Stromal cell of bone marrow (primary cell): ENCODE measurements at regions not wholly inside any gene's neighbourhood (a gene's known extent, or its start where the extent isn't known, plus 50 kb on each side); places are given as distances from the start of the nearest gene placed in this dataset.
"Not testable (repeated sequence)": the region's sequence is repeated elsewhere in the genome, so short reads cannot be mapped to it uniquely, and the experiment has no call there.

Source experiments
- DNase-seq: peaks from one replicate; pipeline ENCODE4 v3.0.0-alpha.2; 2012; ENCODE audit warnings: low read depth

DNA sequence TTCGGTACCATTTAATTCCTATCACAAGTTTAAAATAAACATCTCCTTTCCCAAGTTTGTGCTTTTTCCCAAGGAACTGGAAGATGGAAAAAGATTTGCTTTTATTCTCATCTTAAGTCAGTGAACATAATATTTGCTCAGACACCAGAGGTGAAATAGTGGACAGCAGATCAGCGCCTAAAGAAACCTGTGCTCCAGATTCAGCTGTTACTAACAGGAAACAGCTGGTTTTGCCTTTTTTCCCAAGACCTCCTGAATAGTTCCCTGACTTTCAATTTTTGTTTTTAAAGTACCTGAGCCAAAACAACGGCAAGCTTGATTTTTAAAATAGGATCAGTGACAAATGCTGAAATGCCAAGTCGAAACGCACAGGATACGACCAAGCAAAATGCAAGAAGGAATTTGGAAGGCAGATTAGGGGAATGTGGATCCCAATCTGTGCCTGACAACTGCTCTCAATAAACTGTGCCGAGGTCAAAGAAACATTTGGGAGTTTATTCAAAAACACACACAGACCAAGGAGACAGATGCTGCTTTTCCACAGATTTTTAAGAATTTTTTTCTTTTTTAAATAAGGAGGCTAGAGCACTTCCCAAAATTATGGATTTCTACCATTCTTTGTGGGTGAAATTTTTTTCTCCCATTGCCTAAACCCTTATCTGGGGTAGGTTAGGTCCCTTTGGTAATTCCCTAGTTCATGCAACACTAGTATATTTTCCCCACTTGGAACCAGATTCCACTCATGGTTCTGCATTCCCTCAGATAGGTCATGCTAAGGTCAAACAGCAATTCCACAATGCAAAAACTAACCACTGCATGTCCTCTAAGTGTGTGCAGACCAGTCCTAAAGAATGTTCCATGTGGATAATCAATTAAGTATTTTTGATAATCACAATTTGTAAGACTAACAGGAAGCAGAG is 121.5 kb upstream of the PDE1A start:
- DNase-seq: no peak

GRCh38 chr2:182550234-182550633 is 123.4 kb upstream of the PDE1A start:
- DNase-seq: no peak

GRCh38 chr2:182552232-182552631 is 125.4 kb upstream of the PDE1A start:
- DNase-seq: not testable (repeated sequence)

DNA sequence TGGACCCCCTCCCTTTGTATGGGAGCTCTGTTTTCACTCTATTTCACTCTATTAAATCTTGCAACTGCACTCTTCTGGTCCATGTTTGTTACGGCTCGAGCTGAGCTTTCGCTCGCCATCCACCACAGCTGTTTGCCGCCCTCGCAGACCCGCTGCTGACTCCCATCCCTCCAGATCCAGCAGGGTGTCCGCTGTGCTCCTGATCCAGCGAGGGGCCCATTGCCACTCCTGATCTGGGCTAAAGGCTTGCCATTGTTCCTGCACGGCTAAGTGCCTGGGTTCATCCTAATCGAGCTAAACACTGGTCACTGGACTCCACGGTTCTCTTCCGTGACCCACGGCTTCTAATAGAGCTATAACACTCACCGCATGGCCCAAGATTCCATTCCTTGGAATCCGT is 125.9 kb upstream of the PDE1A start:
- not testable (repeated sequence) for DNase-seq

DNA sequence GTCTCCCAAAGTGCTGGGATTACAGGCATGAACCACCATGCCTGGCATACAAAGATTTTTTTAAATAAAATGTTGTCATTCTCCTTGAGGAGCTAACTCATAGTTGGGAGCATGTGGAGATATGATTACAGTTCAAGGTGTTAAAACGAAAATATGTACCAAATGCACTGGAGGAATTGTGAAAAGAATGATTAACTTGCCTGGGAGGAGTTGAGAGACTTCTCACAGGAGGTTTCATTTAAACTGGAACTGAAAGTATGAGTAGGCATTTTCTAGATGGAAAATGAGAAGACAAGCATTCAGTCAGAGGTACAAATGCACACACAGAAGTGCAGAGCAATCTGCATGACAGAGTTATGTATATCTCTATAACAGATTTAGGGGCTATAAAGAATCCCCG is 126.6 kb upstream of the PDE1A start:
- DNase-seq: no peak

DNA sequence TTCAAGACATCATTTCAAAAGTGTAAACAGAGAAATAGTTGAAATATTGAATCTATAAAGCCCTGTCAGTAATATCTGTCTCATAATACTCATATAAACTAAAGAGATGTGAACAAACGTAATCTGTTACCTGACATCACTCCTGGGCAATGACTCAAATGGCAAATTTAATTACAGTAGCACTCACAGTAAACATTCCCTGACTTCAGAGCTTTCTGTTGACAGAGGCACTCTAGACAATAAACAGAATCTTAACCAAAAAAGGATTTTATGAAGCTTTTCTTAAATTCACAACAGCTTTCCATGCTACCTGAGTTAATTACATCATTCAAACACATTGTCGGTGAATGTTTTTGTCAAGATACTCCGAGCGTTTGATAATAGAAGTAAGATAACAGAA is 128.1 kb upstream of the PDE1A start:
- DNase-seq: no peak

DNA sequence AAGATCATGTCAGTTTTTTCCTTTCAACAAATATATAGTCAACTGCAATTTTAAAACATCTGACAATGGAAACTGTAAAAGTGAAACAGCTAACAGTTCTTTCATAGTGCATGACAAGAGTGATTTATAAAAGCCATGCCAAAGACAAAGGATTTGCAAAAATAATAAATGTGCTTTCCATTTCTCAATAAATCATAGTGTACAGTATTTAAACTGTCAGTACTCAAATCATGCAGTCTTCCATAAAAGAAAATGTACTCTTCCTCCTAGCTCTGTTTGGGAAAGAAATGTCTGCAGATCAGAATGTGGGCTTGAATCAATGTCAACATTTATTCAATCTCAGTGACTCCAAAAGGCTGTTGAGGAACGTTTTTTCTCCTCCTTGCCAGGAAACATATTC is 131.7 kb upstream of the PDE1A start:
- no peak for DNase-seq

GRCh38 chr2:182559623-182560022 is 132.8 kb upstream of the PDE1A start:
- DNase-seq: no peak

DNA sequence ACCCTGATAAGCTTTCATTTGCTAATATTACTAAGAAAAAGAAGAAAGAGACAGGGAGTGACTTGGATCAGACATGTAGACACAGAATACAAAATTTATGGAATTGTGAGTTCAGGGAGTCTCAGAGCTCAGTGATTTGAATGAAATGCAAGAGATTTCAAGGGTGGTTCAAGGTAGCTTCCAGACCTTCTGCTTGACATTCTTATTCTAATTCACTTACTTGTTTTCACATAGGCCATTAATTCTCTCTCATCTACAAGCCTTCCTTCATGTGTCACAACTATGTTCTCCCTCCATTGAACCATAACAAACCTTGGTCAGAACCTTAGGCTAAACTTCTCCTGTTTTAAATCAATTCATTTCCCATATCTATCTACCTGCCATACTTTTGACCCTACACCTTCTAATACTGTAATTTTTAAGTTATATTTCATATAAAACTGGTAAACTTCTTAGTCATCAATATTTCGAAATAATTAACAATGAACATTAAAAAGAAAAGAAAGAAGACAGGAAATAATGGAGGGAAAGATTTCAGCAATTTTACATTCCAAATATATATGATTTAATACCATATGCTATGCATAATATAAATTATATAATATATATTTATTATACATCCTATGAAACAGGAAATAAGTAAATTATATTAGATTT is 139.2 kb upstream of the PDE1A start:
- DNase-seq: no peak

GRCh38 chr2:182573553-182573952 is 142.5 kb upstream of the DNAJC10 start:
- no peak for DNase-seq

DNA sequence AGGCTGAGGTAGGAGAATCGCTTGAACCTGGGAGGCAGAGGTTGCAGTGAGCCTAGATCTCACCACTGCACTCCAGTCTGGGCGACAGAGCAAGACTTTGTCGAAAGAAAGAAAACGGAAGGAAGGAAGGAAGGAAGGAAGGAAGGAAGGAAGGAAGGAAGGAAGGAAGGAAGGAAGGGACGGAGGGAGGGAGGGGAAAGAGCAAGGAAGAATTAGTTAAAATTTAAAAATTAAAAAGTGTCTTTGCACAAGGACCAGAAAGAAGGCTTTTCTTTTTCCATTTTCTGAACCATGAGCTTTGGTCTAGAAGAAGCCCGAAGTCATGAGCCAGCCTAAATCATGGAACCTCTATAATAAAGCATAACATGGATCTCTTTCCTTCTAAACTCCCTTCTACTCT is 138.2 kb upstream of the DNAJC10 start:
- DNase-seq: no peak

- no peak for DNase-seq
Observed at GRCh38 chr2:182581196-182581935, 134.7 kb upstream of the DNAJC10 start.

- DNase-seq: no peak
Observed at GRCh38 chr2:182584462-182584861, 131.6 kb upstream of the DNAJC10 start.

DNA sequence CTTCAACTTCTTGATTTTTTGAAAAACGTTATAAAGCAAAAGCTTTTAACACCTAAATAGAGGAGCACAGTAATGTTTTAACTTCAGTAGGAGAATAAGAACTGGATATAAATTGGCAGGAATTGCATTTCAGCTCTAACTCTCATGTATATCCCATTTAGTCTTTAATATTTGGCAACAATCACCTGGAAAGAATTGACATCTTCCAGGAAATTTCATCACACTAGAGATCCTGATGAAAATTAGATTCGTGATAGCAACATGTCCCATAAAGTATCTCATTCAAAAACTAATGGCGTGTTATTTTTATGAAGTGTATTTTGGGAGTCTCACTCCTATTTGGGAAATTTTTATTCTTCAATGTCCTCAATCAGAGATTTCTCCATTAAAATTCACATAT is 131.1 kb upstream of the DNAJC10 start:
- DNase-seq: no peak

DNA sequence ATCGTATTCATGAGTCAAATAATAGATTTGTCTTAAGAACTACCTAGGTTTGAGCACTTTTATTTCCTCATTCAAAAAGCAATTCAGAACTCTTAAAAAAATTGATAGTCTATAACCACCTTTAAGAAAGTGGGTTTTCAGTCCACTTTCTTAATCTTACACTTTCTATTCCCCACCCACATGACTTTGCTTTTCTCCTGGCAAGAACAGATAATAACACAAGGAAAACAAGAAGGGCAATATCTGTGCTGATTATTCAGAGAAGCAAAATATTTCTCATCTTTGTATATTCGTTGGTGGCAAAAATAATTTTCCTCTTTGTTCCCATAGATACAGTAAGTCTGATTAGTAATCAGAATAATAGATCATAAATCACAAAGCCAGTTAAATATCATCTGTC is 130.6 kb upstream of the DNAJC10 start:
- no peak for DNase-seq

- no peak for DNase-seq
Observed at GRCh38 chr2:182586426-182586825, 129.6 kb upstream of the DNAJC10 start.

DNA sequence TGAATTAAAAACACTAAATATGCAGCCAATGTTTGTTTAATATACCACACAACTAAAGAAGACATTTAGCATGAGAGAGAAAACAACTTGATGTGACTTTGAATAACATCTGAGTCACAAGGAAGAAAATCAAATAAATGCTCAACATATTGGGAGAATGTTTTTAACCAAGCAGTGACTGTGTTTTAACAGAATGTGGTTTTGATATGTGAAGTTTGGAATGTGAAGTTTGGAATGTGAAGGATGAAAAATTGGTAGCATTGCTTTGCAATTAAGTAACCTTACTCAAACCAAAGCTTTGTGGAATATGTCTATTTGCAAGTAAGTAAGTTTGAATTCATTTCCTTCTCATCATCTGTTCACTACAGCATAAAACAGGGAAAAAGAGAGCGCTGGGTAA is 128.2 kb upstream of the DNAJC10 start:
- DNase-seq: peak; percentile 54

- no peak for DNase-seq
Observed at GRCh38 chr2:182589121-182589520, 126.9 kb upstream of the DNAJC10 start.

DNA sequence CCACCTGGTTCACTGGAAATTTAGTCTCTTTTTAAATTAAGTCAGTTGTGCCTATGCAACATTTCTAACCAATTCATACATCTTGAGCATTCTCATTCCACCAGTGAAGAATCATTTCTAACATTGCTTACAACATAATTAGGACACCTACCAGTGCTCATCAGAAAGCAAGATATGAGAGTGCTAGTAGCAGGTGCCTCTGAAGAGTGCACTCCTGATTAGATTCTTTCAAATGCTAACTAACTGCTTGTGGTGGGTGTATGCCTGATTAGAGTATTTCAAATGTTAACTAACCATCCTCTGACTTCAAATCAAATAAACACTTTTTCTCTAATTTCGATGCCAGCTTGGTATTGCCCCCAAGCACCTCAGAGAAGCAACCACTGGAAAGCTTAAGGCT is 124.3 kb upstream of the DNAJC10 start:
- DNase-seq: no peak

GRCh38 chr2:182592691-182593393 is 123.2 kb upstream of the DNAJC10 start:
- DNase-seq: no peak

DNA sequence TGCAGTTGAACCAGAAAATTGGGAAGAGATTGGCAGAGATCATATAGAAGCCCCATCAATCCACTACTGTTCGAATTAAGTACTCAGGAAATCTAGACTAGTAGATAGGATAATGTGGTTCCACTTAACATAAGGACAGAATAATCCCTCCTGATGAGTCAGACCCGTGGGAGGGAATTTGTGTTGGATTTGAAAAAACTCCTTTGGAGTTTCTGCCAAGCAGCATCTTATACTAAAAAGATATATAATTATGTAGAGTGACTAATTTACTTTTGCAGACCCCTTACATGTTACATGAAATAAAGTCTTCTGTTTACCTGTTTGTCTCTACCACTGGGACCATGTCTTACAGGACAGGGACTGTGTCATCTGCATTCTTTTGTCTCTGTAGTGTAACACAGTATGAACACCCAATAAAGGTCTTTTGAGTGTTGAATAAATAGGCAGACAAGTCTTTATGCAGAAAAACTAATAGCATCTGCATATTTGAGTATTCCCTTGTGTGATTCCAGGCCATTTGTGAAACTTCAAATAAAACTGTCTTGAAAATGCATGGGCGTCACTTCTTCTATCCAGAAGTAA is 122.6 kb upstream of the DNAJC10 start:
- DNase-seq: peak; percentile 61

GRCh38 chr2:182594286-182594685 is 121.8 kb upstream of the DNAJC10 start:
- peak; percentile 12 for DNase-seq
